Fibroblast of peridontal ligament (primary cell): ENCODE measurements at regions not wholly inside any gene's neighbourhood (a gene's known extent, or its start where the extent isn't known, plus 50 kb on each side); places are given as distances from the start of the nearest gene placed in this dataset.

Experiments used
- DNase-seq: peaks from one replicate; pipeline ENCODE4 v3.0.0-alpha.2; 2010; ENCODE audit errors: extremely low read depth

GRCh38 chr10:117638200-117638599 lies 95.7 kb downstream of the EMX2 start:
- no peak for DNase-seq

GRCh38 chr10:117638664-117639200 lies 96.2 kb downstream of the EMX2 start:
- no peak for DNase-seq

GRCh38 chr10:117640406-117640805 lies 97.9 kb downstream of the EMX2 start:
- no peak for DNase-seq

GRCh38 chr10:117646718-117647117 lies 104.2 kb downstream of the EMX2 start:
- no peak for DNase-seq

GRCh38 chr10:117647306-117647705 lies 104.8 kb downstream of the EMX2 start:
- DNase-seq: no peak

GRCh38 chr10:117651121-117651520 lies 108.6 kb downstream of the EMX2 start:
- no peak for DNase-seq

- no peak for DNase-seq
Measured at GRCh38 chr10:117652228-117653169, 110.0 kb downstream of the EMX2 start.

GRCh38 chr10:117653170-117653515 lies 110.6 kb downstream of the EMX2 start:
- DNase-seq: peak; percentile 31

GRCh38 chr10:117654105-117654504 lies 111.6 kb downstream of the EMX2 start:
- DNase-seq: no peak

- DNase-seq: no peak
Measured at GRCh38 chr10:117656385-117657367, 114.1 kb downstream of the EMX2 start.

- no peak for DNase-seq
Measured at GRCh38 chr10:117661316-117661715, 118.8 kb downstream of the EMX2 start.

- DNase-seq: no peak
Measured at GRCh38 chr10:117662126-117662525, 119.6 kb downstream of the EMX2 start.

GRCh38 chr10:117662751-117663540 lies 120.4 kb downstream of the EMX2 start:
- no peak for DNase-seq

GRCh38 chr10:117663750-117664149 lies 121.2 kb downstream of the EMX2 start:
- peak; percentile 1 for DNase-seq

- DNase-seq: no peak
Measured at GRCh38 chr10:117664288-117664687, 121.7 kb downstream of the EMX2 start.

- no peak for DNase-seq
Measured at GRCh38 chr10:117666166-117666565, 123.6 kb downstream of the EMX2 start.

GRCh38 chr10:117666965-117667364 lies 124.4 kb downstream of the EMX2 start:
- no peak for DNase-seq

- no peak for DNase-seq
Measured at GRCh38 chr10:117667831-117668230, 125.3 kb downstream of the EMX2 start.

- DNase-seq: no peak
Measured at GRCh38 chr10:117668327-117669008, 125.9 kb downstream of the EMX2 start.

- DNase-seq: no peak
Measured at GRCh38 chr10:117669122-117669521, 126.6 kb downstream of the EMX2 start.
